Endothelial cell of umbilical vein (primary cell): ENCODE measurements at regions not wholly inside any gene's neighbourhood (a gene's known extent, or its start where the extent isn't known, plus 50 kb on each side); places are given as distances from the start of the nearest gene placed in this dataset.
A peak's percentile ranks its signal among the peaks of the same experiment; 100 is the strongest.

Experiments
- BruUV-seq: library from RNA; stranded (reverse); fragments of 400-500 nt; replicated peaks from 2 replicates; lab custom pipeline; 2021; lab: Mats Ljungman, UMichigan
- CTCF ChIA-PET: fragments of 300-600, 350-600 bp; sonication (Branson Sonifier 250); formaldehyde crosslinking; loops from one replicate; lab custom pipeline; 2021; ENCODE audit warnings: antibody characterized with exemption, inconsistent platforms; lab: Charles Lee
- POLR2A ChIA-PET: fragments of 300-600, 350-600 bp; sonication (Branson Sonifier 250); formaldehyde crosslinking; loops from one replicate; lab custom pipeline; 2021; ENCODE audit warnings: antibody characterized with exemption, inconsistent platforms; lab: Charles Lee
- DNase-seq: peaks from one replicate; pipeline ENCODE4 v3.0.0-alpha.2; 2011; ENCODE audit warnings: low read depth, low spot score
- FAIRE-seq: peaks from 2 replicates; lab custom pipeline; 2011; peaks lifted over from hg19 to GRCh38; lab: Jason Lieb, UNC
- H2AFZ ChIP-seq: 2 replicates; pipeline ENCODE4 v1.6.0; 2012; ENCODE audit warnings: low read depth, low read length, control low read depth, inconsistent platforms
- H3K27ac ChIP-seq: 2 replicates; pipeline ENCODE4 v1.5.1; 2011; ENCODE audit warnings: low read depth, mild to moderate bottlenecking, control low read depth, low read length, moderate library complexity; ENCODE audit not compliant: insufficient read depth
- H3K27me3 ChIP-seq, 2 experiments: 2 replicates each; pipeline versions ENCODE4 v1.6.0 to v1.6.1; 2011; ENCODE audit warnings: low read length in 2 of 2, mixed read lengths in 1 of 2; ENCODE audit not compliant: control insufficient read depth in 2 of 2, insufficient read depth in 2 of 2
- H3K36me3 ChIP-seq, 2 experiments: 2 replicates in 1 of 2; 3 replicates in 1 of 2; pipeline ENCODE4 v1.5.1; 2011; ENCODE audit warnings: low read length in 2 of 2, mild to moderate bottlenecking in 1 of 2, moderate library complexity in 1 of 2; ENCODE audit not compliant: control insufficient read depth in 2 of 2, insufficient read depth in 2 of 2; ENCODE audit errors: extremely low read depth in 1 of 2
- H3K4me1 ChIP-seq: 3 replicates; pipeline ENCODE4 v1.5.1; 2011; ENCODE audit warnings: mild to moderate bottlenecking, low read length; ENCODE audit not compliant: control insufficient read depth, insufficient read depth; ENCODE audit errors: extremely low read depth
- H3K4me2 ChIP-seq: 2 replicates; pipeline ENCODE4 v1.6.1; 2011; ENCODE audit warnings: low read length, control low read depth, mixed read lengths; ENCODE audit not compliant: insufficient read depth
- H3K4me3 ChIP-seq, 3 experiments: fragments of 200-600 bp in 1 of 3; sonication (generic), shearing (Covaris generic) in 1 of 3; replicated peaks in 1 of 3; 2 replicates each; pipeline ENCODE4 v1.5.1; 2011 to 2016; ENCODE audit warnings: control low read depth in 3 of 3, low read length in 3 of 3, mild to moderate bottlenecking in 2 of 3, inconsistent platforms in 1 of 3, low read depth in 1 of 3, moderate library complexity in 1 of 3; ENCODE audit not compliant: insufficient read depth in 1 of 3
- H3K79me2 ChIP-seq: 2 replicates; pipeline ENCODE4 v1.6.0; 2012; ENCODE audit warnings: low read length, inconsistent platforms; ENCODE audit not compliant: control insufficient read depth, insufficient read depth
- H3K9ac ChIP-seq: replicated peaks from 2 replicates; pipeline ENCODE3; 2011; ENCODE audit warnings: low read length, control low read depth; ENCODE audit not compliant: insufficient read depth; ENCODE audit errors: extremely low read depth
- H3K9me1 ChIP-seq: replicated peaks from 3 replicates; pipeline ENCODE4 v1.6.0; 2011; ENCODE audit warnings: mild to moderate bottlenecking, low read length; ENCODE audit not compliant: control insufficient read depth, insufficient read depth; ENCODE audit errors: extremely low read depth
- H3K9me3 ChIP-seq: replicated peaks from 2 replicates; pipeline ENCODE4 v1.5.1; 2012; ENCODE audit warnings: low read length, inconsistent platforms; ENCODE audit not compliant: control insufficient read depth, insufficient read depth
- H4K20me1 ChIP-seq: replicated peaks from 2 replicates; pipeline ENCODE3; 2011; ENCODE audit warnings: mild to moderate bottlenecking, low read length; ENCODE audit not compliant: control insufficient read depth, insufficient read depth; ENCODE audit errors: extremely low read depth
- CTCF ChIP-seq, 2 donors: IDR thresholded peaks; 1 replicate in 1 of 2; 2 replicates in 1 of 2; pipeline ENCODE4 v1.5.1; 2011; ENCODE audit warnings: low read length in 2 of 2, mild to moderate bottlenecking in 2 of 2, moderate library complexity in 2 of 2, control low read depth in 1 of 2, inconsistent platforms in 1 of 2, low read depth in 1 of 2; ENCODE audit not compliant: insufficient read depth in 1 of 2; ENCODE audit errors: extremely low read depth in 1 of 2
- EZH2 ChIP-seq: IDR thresholded peaks from 2 replicates; pipeline ENCODE4 v1.6.1; 2012; ENCODE audit warnings: borderline replicate concordance, low read depth, mild to moderate bottlenecking, moderate library complexity, low read length, inconsistent platforms; ENCODE audit not compliant: severe bottlenecking
- FOS ChIP-seq: IDR thresholded peaks from 2 replicates; pipeline ENCODE4 v1.6.1; 2011; ENCODE audit warnings: mild to moderate bottlenecking, low read length, moderate library complexity, borderline replicate concordance; ENCODE audit not compliant: insufficient read depth
- GATA2 ChIP-seq: IDR thresholded peaks from 2 replicates; pipeline ENCODE4 v1.7.0; 2011; ENCODE audit warnings: low read depth, mild to moderate bottlenecking, moderate library complexity, mixed read lengths, low read length; ENCODE audit not compliant: insufficient read length, insufficient read depth
- JUN ChIP-seq: IDR thresholded peaks from 2 replicates; pipeline ENCODE4 v1.6.1; 2011; ENCODE audit warnings: borderline replicate concordance, low read depth; ENCODE audit not compliant: insufficient read length, insufficient read depth
- MAX ChIP-seq: IDR thresholded peaks from 2 replicates; pipeline ENCODE4 v1.6.1; 2011; ENCODE audit not compliant: insufficient read depth, insufficient read length
- MYC ChIP-seq: IDR thresholded peaks from one replicate; pipeline ENCODE4 v1.6.1; 2011; ENCODE audit warnings: mild to moderate bottlenecking, low read depth, low read length
- POLR2A ChIP-seq: IDR thresholded peaks from 2 replicates; pipeline ENCODE4 v1.6.1; 2012; ENCODE audit warnings: low read depth, mild to moderate bottlenecking, control low read depth, low read length
- POLR2AphosphoS5 ChIP-seq: IDR thresholded peaks from 2 replicates; pipeline ENCODE4 v1.6.1; 2012; ENCODE audit warnings: low read depth, mild to moderate bottlenecking, control low read depth, low read length, moderate library complexity; ENCODE audit not compliant: insufficient read depth
- dilution Hi-C: fragments of 300-500 bp; cut with MboI; formaldehyde crosslinking; loops from one replicate; pipeline ENCODE4 v1.15.0; 2019; ENCODE audit warnings: low sequenced_read_pairs; ENCODE audit not compliant: extremely low pct_ligation_motif_present
- intact Hi-C: fragments of 100-400 bp; cut with micrococcal nuclease; formaldehyde crosslinking; loops from one replicate; pipeline ENCODE4 v1.10.0; 2022

- DNase-seq = peak; percentile 57
Measured at GRCh38 chr11:23555085-23555484, 694.8 kb upstream of the CCDC179 start.

GRCh38 chr11:23556163-23556750 is 696.0 kb upstream of the CCDC179 start:
- no peaks in the 10 kb centered on the region for H3K9me1 ChIP-seq
- H3K4me1 ChIP-seq = peaks cover 10% of the 10 kb centered on the region
- DNase-seq = no peak
- H3K4me3 ChIP-seq = no peak overlapping the region
- H4K20me1 ChIP-seq = no peaks in the 10 kb centered on the region
- H3K36me3 ChIP-seq = no peaks in the 10 kb centered on the region
- no peak overlapping the region for H3K9ac ChIP-seq
- POLR2A ChIA-PET = no interaction called here
- no peak overlapping the region for H2AFZ ChIP-seq
- intact Hi-C loops (no loop called here), dilution Hi-C loops (no loop called here)
- no TSS peak for BruUV-seq
- no peaks in the 10 kb centered on the region for H3K79me2 ChIP-seq
- H3K27me3 ChIP-seq = no peaks in the 10 kb centered on the region
- no peak overlapping the region for H3K27ac ChIP-seq
- no peak for FAIRE-seq
- no peaks in the 10 kb centered on the region for H3K9me3 ChIP-seq
- H3K4me2 ChIP-seq = no peak overlapping the region
- no peak for TF ChIP-seq FOS
- no peak for TF ChIP-seq CTCF (IDR thresholded peaks at IDR 0.05; ENCODE audit: extremely low read depth in 1 of 2, insufficient read depth in 1 of 2, low read depth in 1 of 2, low read length in 2 of 2)
- no peak for TF ChIP-seq POLR2AphosphoS5
- no peak for TF ChIP-seq EZH2
- no peak for TF ChIP-seq POLR2A
- CTCF ChIA-PET = interaction anchor here (1.0 to 1.8 kb wide), 4 partner anchors 8 to 25 kb away, joined by 3 to 11 read pairs (median 5); no protein-coding TSS in a partner anchor

More at GRCh38 chr11:23555085-23555484, 694.8 kb upstream of the CCDC179 start:
- H3K9me1 ChIP-seq = no peaks in the 10 kb centered on the region
- H4K20me1 ChIP-seq = no peaks in the 10 kb centered on the region
- peaks cover 10% of the 10 kb centered on the region for H3K4me1 ChIP-seq
- no peak overlapping the region for H3K4me3 ChIP-seq
- dilution Hi-C loops (no loop called here), intact Hi-C loops (no loop called here)
- H3K36me3 ChIP-seq = no peaks in the 10 kb centered on the region
- no peak for FAIRE-seq
- peak overlapping the region; percentile 41 for H3K4me2 ChIP-seq
- POLR2A ChIA-PET = no interaction called here
- peak overlapping the region; percentile 6 for H3K9ac ChIP-seq
- CTCF ChIA-PET = interaction anchor here (0.7 to 2.9 kb wide), 3 partner anchors 10 to 442 kb away, joined by 3 to 11 read pairs (median 4); no protein-coding TSS in a partner anchor
- H3K27ac ChIP-seq = peak overlapping the region; percentile 68
- H3K79me2 ChIP-seq = no peaks in the 10 kb centered on the region
- H3K27me3 ChIP-seq = no peaks in the 10 kb centered on the region
- H3K9me3 ChIP-seq = no peaks in the 10 kb centered on the region
- no peak overlapping the region for H2AFZ ChIP-seq
- TF ChIP-seq GATA2 = peak; percentile 52
- TF ChIP-seq MYC = no peak
- peak; percentile 88 for TF ChIP-seq JUN
- TF ChIP-seq MAX = no peak
- TF ChIP-seq FOS = peak; percentile 66
- no peak for TF ChIP-seq POLR2AphosphoS5
- BruUV-seq = no TSS peak
